Neuronal stem cell (in vitro differentiated cells): ENCODE measurements at regions not wholly inside any gene's neighbourhood (a gene's known extent, or its start where the extent isn't known, plus 50 kb on each side); places are given as distances from the start of the nearest gene placed in this dataset.

Source experiments
- DNase-seq: peaks from one replicate; pipeline ENCODE4 v3.0.0-alpha.2; 2013; ENCODE audit warnings: low spot score
- H2AFZ ChIP-seq: one replicate; pipeline ENCODE4 v1.6.1; 2013; ENCODE audit warnings: mild to moderate bottlenecking, low read length, inconsistent platforms
- H2AK5ac ChIP-seq: 2 replicates; pipeline ENCODE4 v1.6.1; 2013; ENCODE audit warnings: low read depth, mild to moderate bottlenecking, inconsistent platforms, low read length, moderate library complexity, mixed read lengths
- H2BK120ac ChIP-seq: 2 replicates; pipeline ENCODE4 v1.6.1; 2013; ENCODE audit warnings: low read depth, mild to moderate bottlenecking, inconsistent platforms, low read length, moderate library complexity, mixed read lengths
- H2BK12ac ChIP-seq: one replicate; pipeline ENCODE4 v1.6.1; 2013; ENCODE audit warnings: low read length, inconsistent platforms
- H2BK15ac ChIP-seq: 2 replicates; pipeline ENCODE4 v1.6.1; 2013; ENCODE audit warnings: mild to moderate bottlenecking, low read length, inconsistent platforms, mixed read lengths
- H2BK5ac ChIP-seq: one replicate; pipeline ENCODE4 v1.6.1; 2013; ENCODE audit warnings: inconsistent platforms, mild to moderate bottlenecking, low read length, moderate library complexity
- H3K14ac ChIP-seq: one replicate; pipeline ENCODE4 v1.6.1; 2013; ENCODE audit warnings: low read length, inconsistent platforms
- H3K18ac ChIP-seq: 2 replicates; pipeline ENCODE4 v1.6.1; 2013; ENCODE audit warnings: low read length, inconsistent platforms
- H3K23ac ChIP-seq: 2 replicates; pipeline ENCODE4 v1.6.1; 2013; ENCODE audit warnings: low read depth, mild to moderate bottlenecking, mixed read lengths, low read length, inconsistent platforms; ENCODE audit not compliant: poor library complexity
- H3K27ac ChIP-seq: replicated peaks from 3 replicates; pipeline ENCODE4 v1.5.1; 2013; ENCODE audit warnings: low read length, inconsistent platforms
- H3K27me3 ChIP-seq, 3 experiments: 2 replicates each; pipeline ENCODE4 v1.6.1; 2013; ENCODE audit warnings: low read length in 3 of 3, mild to moderate bottlenecking in 2 of 3, inconsistent platforms in 1 of 3, low read depth in 1 of 3, mixed read lengths in 1 of 3, moderate library complexity in 1 of 3; ENCODE audit not compliant: control insufficient read depth in 3 of 3, insufficient read depth in 3 of 3
- H3K36me3 ChIP-seq, 2 donors: replicated peaks in 1 of 2; 2 replicates each; pipeline ENCODE4 v1.6.1; 2013; ENCODE audit warnings: low read length in 2 of 2; ENCODE audit not compliant: control insufficient read depth in 2 of 2, insufficient read depth in 2 of 2
- H3K4ac ChIP-seq: 2 replicates; pipeline ENCODE4 v1.6.1; 2013; ENCODE audit warnings: inconsistent platforms, mild to moderate bottlenecking, low read length, moderate library complexity
- H3K4me1 ChIP-seq, 2 donors: 1 replicate in 1 of 2; 2 replicates in 1 of 2; pipeline ENCODE4 v1.6.1; 2013; ENCODE audit warnings: low read length in 2 of 2, low read depth in 1 of 2; ENCODE audit not compliant: control insufficient read depth in 2 of 2, insufficient read depth in 1 of 2
- H3K4me2 ChIP-seq: one replicate; pipeline ENCODE4 v1.6.1; 2013; ENCODE audit warnings: mild to moderate bottlenecking, low read length, inconsistent platforms; ENCODE audit not compliant: insufficient read depth, poor library complexity, severe bottlenecking
- H3K4me3 ChIP-seq, 2 donors: 2 replicates each; pipeline ENCODE4 v1.5.1; 2013; ENCODE audit warnings: low read length in 2 of 2, mild to moderate bottlenecking in 2 of 2, inconsistent platforms in 1 of 2, moderate library complexity in 1 of 2
- H3K79me1 ChIP-seq: one replicate; pipeline ENCODE4 v1.6.1; 2013; ENCODE audit warnings: low read depth, mild to moderate bottlenecking, inconsistent platforms, low read length, moderate library complexity
- H3K9ac ChIP-seq: one replicate; pipeline ENCODE4 v1.6.1; 2013; ENCODE audit warnings: mild to moderate bottlenecking, low read depth, low read length, inconsistent platforms; ENCODE audit not compliant: poor library complexity
- H3K9me3 ChIP-seq, 2 donors: replicated peaks in 1 of 2; 2 replicates each; pipeline versions ENCODE3 to v1.6.1; 2013; ENCODE audit warnings: low read length in 2 of 2, mild to moderate bottlenecking in 2 of 2, inconsistent platforms in 1 of 2, low read depth in 1 of 2, mixed read lengths in 1 of 2, moderate library complexity in 1 of 2; ENCODE audit not compliant: control insufficient read depth in 2 of 2, insufficient read depth in 1 of 2
- H4K8ac ChIP-seq: one replicate; pipeline ENCODE4 v1.6.1; 2013; ENCODE audit warnings: low read depth, mild to moderate bottlenecking, inconsistent platforms, low read length, moderate library complexity
- H4K91ac ChIP-seq: one replicate; pipeline ENCODE4 v1.6.1; 2013; ENCODE audit warnings: low read length, low read depth, mild to moderate bottlenecking, inconsistent platforms; ENCODE audit not compliant: poor library complexity
- WGBS, 2 donors: extraction: QIAGEN DNeasy Blood & Tissue Kit; methylation state at CpG; one replicate each; pipeline ENCODE4 v1.1.7; 2013; ENCODE audit warnings: missing lambda C conversion rate in 2 of 2, mixed read lengths in 1 of 2; ENCODE audit not compliant: insufficient read length in 2 of 2, insufficient replicate concordance in 1 of 2; ENCODE audit errors: extremely low coverage in 2 of 2; 5-methylcytosine and 5-hydroxymethylcytosine counted together

GRCh38 chr5:144812763-144813162, 642.1 kb downstream of the KCTD16 start:
- Histone ChIP-seq H3K27ac (no peak overlapping the region), H2AFZ (no peak overlapping the region), H2BK120ac (no peak overlapping the region), H2BK12ac (no peak overlapping the region), H3K18ac (no peak overlapping the region), H3K9me3 (peaks cover 0 to 2% of the 10 kb centered on the region in 2 donors), H3K4me2 (no peak overlapping the region), H3K4ac (no peak overlapping the region), H3K23ac (no peak overlapping the region), H3K9ac (no peak overlapping the region), H2BK15ac (no peak overlapping the region), H2BK5ac (no peak overlapping the region), H3K4me1 (no peaks in the 10 kb centered on the region), H3K4me3 (no peak overlapping the region), H3K79me1 (no peaks in the 10 kb centered on the region), H3K36me3 (no peaks in the 10 kb centered on the region), H3K14ac (no peak overlapping the region), H4K91ac (no peak overlapping the region), H3K27me3 (no peaks in the 10 kb centered on the region), H2AK5ac (no peak overlapping the region), H4K8ac (no peak overlapping the region)
- no peak for DNase-seq
- WGBS, 2 donors = no CpG with 5 or more reads among the region's 2 CpGs

- no peaks in the 10 kb centered on the region for H3K27me3 ChIP-seq
- H2BK5ac ChIP-seq = no peak overlapping the region
- no peak overlapping the region for H2BK120ac ChIP-seq
- no peak overlapping the region for H3K4me3 ChIP-seq
- no peaks in the 10 kb centered on the region for H3K4me1 ChIP-seq
- H4K91ac ChIP-seq = no peak overlapping the region
- H2BK12ac ChIP-seq = no peak overlapping the region
- H3K9ac ChIP-seq = no peak overlapping the region
- no peak overlapping the region for H4K8ac ChIP-seq
- no peaks in the 10 kb centered on the region for H3K9me3 ChIP-seq
- H3K4ac ChIP-seq = no peak overlapping the region
- H2AFZ ChIP-seq = no peak overlapping the region
- DNase-seq = no peak
- H3K14ac ChIP-seq = no peak overlapping the region
- no peak overlapping the region for H2AK5ac ChIP-seq
- H3K4me2 ChIP-seq = no peak overlapping the region
- H3K36me3 ChIP-seq = no peaks in the 10 kb centered on the region
- H3K27ac ChIP-seq = no peak overlapping the region
- no peaks in the 10 kb centered on the region for H3K79me1 ChIP-seq
- H3K18ac ChIP-seq = no peak overlapping the region
- H3K23ac ChIP-seq = no peak overlapping the region
- H2BK15ac ChIP-seq = no peak overlapping the region
Measured at GRCh38 chr5:144800169-144800568, 629.5 kb downstream of the KCTD16 start.

- no peak overlapping the region for H2BK120ac ChIP-seq
- no peak overlapping the region for H3K4me2 ChIP-seq
- no peak overlapping the region for H2BK12ac ChIP-seq
- no peak overlapping the region for H4K91ac ChIP-seq
- H3K27me3 ChIP-seq = no peaks in the 10 kb centered on the region
- no peak overlapping the region for H4K8ac ChIP-seq
- no peak overlapping the region for H3K4ac ChIP-seq
- H3K9me3 ChIP-seq = no peaks in the 10 kb centered on the region
- H3K4me1 ChIP-seq = no peaks in the 10 kb centered on the region
- no peaks in the 10 kb centered on the region for H3K36me3 ChIP-seq
- H2BK15ac ChIP-seq = no peak overlapping the region
- no peak overlapping the region for H3K14ac ChIP-seq
- no peaks in the 10 kb centered on the region for H3K79me1 ChIP-seq
- no peak overlapping the region for H2AFZ ChIP-seq
- WGBS, 2 donors = no CpG with 5 or more reads among the region's 1 CpG
- no peak overlapping the region for H2BK5ac ChIP-seq
- no peak overlapping the region for H3K18ac ChIP-seq
- no peak for DNase-seq
- H3K4me3 ChIP-seq = no peak overlapping the region
- H3K9ac ChIP-seq = no peak overlapping the region
- no peak overlapping the region for H3K27ac ChIP-seq
- no peak overlapping the region for H2AK5ac ChIP-seq
- H3K23ac ChIP-seq = no peak overlapping the region
Measured at GRCh38 chr5:144798595-144798994, 627.9 kb downstream of the KCTD16 start.

- H3K23ac ChIP-seq = no peak overlapping the region
- no peak overlapping the region for H4K8ac ChIP-seq
- H3K4me3 ChIP-seq = no peak overlapping the region
- H3K9ac ChIP-seq = no peak overlapping the region
- WGBS, 2 donors = no CpG with 5 or more reads among the region's 1 CpG
- no peak overlapping the region for H3K18ac ChIP-seq
- no peaks in the 10 kb centered on the region for H3K4me1 ChIP-seq
- no peak for DNase-seq
- H3K36me3 ChIP-seq = no peaks in the 10 kb centered on the region
- no peaks in the 10 kb centered on the region for H3K79me1 ChIP-seq
- no peak overlapping the region for H4K91ac ChIP-seq
- no peak overlapping the region for H2BK15ac ChIP-seq
- no peak overlapping the region for H2BK120ac ChIP-seq
- no peaks in the 10 kb centered on the region for H3K27me3 ChIP-seq
- H3K14ac ChIP-seq = no peak overlapping the region
- no peak overlapping the region for H2BK5ac ChIP-seq
- no peak overlapping the region for H3K4me2 ChIP-seq
- H2AFZ ChIP-seq = no peak overlapping the region
- H3K9me3 ChIP-seq = peaks cover 0 to 4% of the 10 kb centered on the region in 2 donors
- H2AK5ac ChIP-seq = no peak overlapping the region
- no peak overlapping the region for H3K4ac ChIP-seq
- H3K27ac ChIP-seq = peak overlapping the region; percentile 32
- no peak overlapping the region for H2BK12ac ChIP-seq
Measured at GRCh38 chr5:144794922-144795321, 624.2 kb downstream of the KCTD16 start.
